ENCODE measurements at regions not wholly inside any gene's neighbourhood (a gene's known extent, or its start where the extent isn't known, plus 50 kb on each side); places are given as distances from the start of the nearest gene placed in this dataset.
"Not testable (repeated sequence)": the region's sequence is repeated elsewhere in the genome, so short reads cannot be mapped to it uniquely, and the experiment has no call there.

DNA sequence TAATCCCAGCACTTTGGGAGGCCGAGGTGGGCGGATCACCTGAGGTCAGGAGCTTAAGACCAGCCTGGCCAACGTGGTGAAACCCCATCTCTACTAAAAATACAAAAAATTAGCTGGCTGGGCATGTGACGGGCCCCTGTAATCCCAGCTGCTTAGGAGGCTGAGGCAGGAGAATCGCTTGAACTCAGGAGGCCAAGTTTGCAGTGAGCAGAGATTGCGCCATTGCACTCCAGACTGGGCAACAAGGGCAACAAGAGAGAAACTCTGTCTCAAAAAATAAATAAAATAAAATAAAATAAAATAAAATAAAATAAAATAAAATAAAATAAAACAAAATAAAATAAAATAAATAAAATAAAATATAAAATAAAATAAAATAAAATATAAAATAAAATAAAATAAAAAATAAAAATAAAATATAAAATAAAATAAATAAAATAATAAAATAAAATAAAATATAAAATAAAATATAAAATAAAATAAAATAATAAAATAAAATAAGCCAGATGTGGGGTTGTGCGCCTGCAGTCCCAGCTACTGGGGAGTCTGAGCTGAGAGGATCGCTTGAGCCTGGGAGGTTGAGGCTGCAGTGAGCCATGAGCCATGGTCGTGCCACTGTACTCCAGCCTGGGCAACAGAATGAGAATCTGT, 49.8 kb upstream of the ITGB1 start:
- not testable (repeated sequence) for DNase-seq (ENCODE audit: low read depth)

Data from HS-27A (cell line).